GM18909 (cell line): ENCODE measurements at regions not wholly inside any gene's neighbourhood (a gene's known extent, or its start where the extent isn't known, plus 50 kb on each side); places are given as distances from the start of the nearest gene placed in this dataset.
"Not testable (repeated sequence)": the region's sequence is repeated elsewhere in the genome, so short reads cannot be mapped to it uniquely, and the experiment has no call there.

Experiments
- ATAC-seq: cut with Tn5 transposase; IDR thresholded peaks from one replicate; pipeline ENCODE4 v1.9.1; 2021; ENCODE audit warnings: mild to moderate bottlenecking; ENCODE audit not compliant: unreplicated experiment, poor library complexity

DNA sequence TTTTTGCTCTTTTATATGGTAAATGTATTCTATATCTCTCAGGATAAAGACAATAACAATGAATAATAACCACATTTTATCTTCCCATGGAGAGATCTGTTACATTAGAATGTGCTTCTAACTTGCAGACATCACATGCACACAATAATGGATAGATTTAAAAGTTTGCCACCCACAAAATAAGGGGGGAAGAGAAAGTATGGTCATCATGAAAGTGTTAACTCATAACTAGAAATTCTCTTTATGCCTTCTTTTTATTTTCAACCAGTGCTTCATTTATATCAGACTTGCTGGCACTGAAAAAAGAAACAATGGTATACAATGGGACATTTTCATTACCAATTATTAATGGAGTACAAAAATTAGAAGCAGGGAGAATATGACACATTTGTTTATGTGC, 470.0 kb downstream of the FAT4 start:
- ATAC-seq = no peak

DNA sequence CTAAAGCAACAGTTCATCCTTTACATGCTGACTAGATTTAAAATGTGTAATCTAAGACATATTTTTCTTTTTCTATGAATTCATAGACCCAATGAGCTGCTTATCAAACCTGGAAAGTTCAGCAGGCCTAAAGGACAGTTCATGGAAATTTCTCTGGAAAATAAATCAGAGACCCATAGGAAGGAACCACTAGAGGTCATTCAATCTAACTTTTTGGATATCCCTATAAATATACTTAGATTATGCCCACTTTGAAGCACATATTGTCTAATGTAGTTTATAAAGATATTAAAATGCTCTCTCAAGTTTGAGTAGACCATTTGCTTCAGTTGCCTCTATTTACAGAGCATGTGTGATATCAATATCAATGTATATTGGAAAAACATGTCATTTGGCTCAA, 473.0 kb downstream of the FAT4 start:
- ATAC-seq = no peak

DNA sequence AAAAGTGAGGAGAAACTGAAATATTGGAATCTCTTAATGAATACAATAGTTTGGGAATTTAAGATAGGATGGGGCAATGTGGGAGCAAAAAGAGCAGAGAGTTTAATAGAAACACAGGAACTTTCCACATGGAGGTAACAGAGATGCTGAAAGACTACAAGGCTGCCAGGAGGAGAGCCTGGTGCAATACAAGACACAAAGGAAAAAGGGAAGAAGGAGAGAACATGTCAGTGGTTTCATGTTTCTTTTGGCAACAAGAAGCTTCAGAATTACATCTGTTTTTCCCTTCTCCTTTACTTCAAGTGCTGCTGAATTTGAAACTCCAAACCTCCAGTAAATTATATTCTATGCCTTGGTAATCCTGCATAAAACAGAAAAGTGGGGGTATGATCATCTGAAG, 474.3 kb downstream of the FAT4 start:
- no peak for ATAC-seq

DNA sequence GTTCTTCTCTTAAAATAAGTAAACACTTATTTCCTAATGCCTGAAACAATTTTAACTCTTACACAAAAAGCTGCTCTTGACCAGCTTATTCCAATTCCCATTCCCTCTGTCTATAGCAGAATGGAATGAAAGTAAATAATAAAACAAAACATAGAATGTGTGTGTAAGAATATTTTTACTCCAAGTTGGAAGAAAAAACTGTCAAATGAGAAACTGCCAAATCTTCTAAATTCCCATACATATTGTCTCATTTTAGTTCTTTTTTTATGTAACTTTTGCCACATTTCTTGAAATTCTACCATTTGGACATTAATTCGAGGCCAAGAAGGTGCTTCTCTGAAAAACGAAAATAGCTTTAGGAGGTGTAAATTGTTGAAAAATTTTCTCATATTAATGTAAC, 477.1 kb downstream of the FAT4 start:
- ATAC-seq = no peak

DNA sequence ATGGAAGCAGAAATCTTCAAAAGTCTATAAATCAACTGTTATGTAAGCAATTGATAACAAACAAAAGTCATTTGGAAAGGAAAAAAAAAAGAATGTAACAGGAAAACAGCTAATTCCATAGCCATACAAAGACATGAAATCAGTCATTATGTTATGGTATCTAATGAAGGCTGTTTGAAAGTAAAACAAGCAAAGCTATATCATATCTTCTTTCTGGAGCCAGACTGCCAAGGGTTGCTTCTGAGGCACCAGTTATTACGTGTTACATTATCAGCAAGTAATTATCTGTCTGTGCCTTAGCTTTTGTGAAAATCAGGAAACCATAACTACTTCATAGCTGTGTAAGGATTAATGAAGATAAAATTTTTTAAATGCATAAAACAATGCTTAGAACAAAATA, 480.2 kb downstream of the FAT4 start:
- no peak for ATAC-seq

DNA sequence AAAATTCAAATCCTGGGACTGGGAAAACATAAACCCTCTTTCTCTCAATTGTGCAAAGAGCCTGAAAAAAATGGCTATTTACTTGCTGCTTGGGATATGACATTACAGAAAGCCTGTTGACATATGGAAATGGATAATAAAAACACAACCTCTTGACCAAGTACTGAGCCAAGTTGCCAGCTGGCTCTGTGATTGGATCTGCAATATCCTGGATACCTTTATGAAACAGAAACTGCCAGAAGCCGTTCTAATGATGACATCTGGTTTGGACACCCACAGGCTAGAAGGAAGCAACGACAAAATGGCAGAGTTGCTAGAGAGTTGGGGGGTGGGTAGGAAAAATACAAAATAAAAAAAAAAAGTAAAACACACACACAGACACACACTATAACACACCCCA, 481.4 kb downstream of the FAT4 start:
- no peak for ATAC-seq

DNA sequence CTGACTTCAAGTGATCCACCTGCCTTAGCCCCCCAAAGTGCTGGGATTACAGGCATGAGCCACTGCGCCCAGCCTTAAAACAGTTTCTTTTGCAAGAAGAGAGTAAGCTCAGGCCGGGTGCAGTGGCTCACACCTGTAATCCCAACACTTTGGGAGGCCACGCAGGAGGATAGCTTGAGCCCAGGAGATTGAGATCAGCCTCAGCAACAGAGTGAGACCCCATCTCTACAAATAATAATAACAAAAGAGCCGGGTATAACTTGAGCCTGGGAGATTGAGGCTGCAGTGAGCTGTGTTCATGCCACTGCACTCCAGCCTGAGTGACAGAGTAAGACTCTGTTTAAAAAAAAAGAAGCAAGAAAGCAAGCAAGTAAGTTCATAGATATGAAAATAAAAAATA, 482.9 kb downstream of the FAT4 start:
- ATAC-seq = not testable (repeated sequence)

DNA sequence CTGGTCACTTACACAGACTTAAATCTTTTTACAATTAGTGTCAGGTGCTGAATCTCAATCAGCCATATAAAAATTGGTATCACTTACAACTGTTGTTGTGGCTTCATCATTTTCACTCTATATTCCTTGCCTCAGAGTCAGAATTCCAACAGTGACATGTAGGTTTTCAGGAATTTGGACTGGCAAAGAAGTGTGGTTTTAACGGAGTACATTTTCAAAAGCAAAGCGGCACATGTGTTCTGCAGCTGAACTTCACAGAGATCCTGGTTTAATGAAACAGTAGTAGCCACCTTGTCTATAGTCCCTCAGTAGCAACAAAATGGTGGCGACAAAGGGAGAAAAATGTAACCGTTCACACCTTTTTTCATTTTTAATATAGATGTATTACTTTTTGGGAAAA, 486.6 kb downstream of the FAT4 start:
- no peak for ATAC-seq

DNA sequence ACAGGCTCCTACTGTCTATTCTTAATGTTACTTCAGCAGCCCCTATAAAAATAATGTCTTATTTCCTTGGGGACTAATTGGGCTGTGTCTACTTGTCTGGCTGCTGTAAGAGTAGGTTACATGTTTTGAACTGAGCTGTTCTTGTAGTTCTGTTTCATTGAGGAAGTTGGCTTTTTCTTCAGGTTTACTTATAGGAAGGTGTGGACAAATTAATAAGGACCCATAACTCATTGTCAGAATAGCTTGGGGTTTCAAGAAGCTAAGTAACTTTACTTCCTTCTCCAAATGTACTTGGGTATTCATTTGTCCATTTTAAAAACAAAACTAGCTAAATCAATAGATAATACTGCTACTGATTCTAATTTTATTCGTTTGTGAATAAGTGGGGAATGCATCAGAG, 487.2 kb downstream of the FAT4 start:
- no peak for ATAC-seq

DNA sequence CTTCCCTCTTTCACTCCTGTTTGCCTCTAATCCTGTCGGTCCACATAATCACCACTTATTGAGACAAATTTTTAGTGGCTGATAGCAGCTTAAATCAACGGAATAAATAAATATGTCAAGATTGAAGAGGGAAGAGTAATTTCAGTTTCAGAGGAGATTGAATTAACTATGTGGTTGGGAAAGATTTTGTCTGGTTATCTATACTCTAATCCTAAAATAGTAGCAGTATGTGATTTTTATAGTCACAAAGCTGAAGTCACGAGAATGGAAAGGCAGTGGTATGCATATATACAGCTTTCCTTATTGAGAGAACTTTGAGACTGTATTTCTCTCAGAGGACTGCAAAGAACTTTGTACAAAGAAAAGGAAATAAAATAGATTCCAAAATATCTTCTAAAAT, 493.3 kb downstream of the FAT4 start:
- ATAC-seq = no peak

DNA sequence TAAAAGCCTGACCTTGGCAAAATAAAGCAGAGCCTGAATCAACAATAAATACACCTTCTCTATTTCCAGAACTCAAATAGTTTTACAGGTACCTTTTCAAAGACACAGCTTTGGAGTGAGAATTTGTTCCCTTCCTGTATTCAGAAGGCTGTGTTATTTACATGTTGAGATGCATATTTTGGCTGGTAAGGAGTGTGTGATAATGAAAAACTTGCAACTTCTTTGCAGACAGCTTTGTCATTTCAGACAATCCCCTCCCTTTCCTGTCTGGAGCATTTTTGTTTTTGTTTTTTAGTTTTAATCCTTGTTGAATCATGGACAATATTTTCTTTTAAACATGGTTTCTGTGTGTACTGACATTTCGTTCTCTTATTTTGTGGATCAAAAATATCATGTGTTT, 493.8 kb downstream of the FAT4 start:
- ATAC-seq = no peak

DNA sequence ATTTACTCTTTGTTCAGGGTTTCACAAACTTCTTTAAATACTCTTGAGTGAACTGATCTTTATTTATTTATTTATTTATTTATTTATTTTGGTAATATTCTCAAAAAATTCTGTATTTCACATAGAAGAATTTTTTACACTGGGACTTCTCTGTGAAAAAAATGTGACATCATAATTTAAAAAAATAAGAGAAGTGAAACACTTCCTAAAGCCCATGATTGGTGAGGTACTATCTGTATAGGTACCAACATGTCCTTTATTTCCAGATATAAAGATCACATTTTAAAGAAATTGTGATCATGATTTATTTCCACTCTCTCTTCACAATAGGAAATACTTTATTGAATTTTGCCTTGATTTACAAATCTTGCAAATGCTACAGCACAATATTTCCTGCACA, 497.1 kb downstream of the FAT4 start:
- ATAC-seq = no peak

DNA sequence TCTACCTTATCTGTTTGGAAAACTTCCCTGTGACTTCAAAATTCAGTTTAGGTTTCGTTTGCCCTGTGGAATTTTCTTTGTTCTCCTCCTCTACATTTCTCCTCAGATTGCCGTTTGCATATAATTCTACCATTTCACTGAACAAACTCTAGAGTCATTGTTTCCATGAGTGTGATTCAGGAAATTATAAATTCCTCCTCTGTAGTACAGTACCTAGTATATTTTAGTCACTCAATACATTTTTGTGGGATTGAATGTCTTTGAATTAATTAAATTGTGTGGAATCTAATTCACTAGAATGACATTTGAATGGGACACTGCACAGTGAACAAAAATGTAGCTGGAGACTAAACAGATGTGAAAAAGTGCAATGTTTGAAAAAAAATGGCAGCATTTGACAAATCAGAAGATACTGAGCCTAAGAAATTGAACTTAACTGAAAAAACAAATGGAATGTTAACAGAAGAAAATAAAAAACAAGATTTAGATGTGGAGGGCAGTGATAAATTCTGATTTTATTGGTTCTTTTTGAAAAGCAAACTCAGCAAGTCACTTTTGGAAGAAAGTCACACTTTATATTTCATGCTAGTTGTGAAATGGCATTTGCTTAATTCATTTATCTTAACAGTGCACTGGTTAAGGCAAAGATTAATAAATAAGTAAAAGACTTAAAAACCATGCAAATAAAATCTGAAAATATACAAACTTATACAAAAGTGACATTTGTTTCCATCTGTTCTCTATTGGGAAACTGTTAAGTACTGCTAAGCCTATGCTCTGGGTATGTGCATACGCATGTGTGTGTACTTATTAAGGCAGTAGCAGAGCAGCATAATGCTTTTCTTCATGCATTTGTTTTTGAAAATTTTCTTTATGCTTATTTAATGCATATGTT, 512.3 kb downstream of the FAT4 start:
- no peak for ATAC-seq

DNA sequence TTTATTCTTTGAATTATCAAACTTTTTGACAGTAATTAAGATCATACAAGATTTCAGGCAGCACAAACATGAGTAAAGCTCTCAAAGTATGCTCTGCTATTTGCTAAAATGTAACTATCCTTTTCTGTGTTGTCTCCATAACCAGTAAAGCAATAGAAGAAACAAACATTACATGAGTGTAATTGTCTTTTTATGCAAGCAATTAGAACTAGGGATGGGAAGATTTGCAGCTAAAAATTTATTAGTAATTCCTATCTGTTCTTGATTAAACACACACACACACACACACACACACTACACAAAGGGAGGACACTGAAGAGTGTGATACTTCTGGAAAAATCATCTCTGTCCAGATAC, 512.9 kb downstream of the FAT4 start:
- ATAC-seq = no peak

DNA sequence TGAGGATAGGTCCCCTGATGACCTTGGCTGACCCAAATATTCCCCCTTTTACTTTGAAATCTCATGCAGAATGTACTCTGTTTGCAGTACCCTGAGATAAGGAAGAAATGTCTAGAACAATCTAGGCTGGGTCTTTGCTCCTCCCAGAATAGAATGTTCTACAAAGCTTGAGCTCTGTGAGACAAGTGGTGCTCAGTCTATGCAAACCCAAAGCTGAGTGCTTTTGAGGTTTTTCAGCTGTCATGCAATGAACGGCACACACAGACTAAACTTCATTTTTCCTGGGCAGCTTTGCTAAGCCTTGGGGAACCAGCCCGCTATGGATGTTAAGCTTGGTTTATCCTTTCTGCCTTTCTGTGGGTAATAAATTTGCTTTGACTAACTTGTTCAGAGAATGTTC, 513.6 kb downstream of the FAT4 start:
- no peak for ATAC-seq

DNA sequence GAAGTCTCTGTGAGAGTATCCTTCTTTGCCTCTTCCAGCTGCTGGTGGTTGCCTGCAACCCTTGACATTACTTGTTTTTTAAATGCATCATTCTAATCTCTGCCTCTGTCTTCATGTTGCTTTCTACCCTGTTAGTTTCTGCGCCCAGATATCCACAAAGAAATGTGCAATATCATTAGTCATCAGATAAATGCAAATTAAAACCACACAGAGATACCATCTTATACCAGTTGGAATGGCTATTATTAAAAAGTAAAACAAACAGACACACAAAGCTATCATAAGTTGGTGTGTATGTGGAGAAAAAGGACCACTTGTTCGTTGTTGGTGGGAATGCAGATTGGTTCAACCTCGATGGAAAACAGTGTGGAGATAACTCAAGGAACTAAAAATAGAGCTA, 517.4 kb downstream of the FAT4 start:
- ATAC-seq = no peak

DNA sequence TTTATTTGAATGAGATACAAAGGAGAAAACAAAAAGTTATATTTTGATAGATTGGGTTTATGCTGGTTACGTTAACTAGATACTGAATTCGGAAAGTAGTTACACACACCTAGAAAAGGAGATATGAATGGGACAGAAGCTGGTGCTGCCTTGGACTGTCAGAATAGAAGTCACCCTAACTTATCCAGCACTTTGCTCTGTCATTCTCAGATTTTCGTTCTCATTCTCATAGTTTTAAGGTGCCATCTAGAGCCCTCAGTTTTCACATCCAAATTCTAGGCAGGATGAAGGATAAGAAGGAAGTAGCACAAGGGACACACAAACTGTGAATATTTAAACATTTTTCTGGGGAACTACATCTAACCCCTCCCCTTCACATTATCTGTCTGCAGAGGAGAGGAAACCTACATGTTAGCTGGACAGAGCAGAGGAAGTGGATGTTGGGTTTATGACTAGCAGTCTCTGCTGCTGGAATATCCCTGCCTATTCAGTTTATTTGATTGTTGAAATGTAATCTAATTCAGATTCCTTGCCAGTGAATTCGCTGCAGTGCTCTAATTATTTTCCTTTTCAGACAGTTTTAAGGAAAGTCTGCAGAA, 521.9 kb downstream of the FAT4 start:
- no peak for ATAC-seq

DNA sequence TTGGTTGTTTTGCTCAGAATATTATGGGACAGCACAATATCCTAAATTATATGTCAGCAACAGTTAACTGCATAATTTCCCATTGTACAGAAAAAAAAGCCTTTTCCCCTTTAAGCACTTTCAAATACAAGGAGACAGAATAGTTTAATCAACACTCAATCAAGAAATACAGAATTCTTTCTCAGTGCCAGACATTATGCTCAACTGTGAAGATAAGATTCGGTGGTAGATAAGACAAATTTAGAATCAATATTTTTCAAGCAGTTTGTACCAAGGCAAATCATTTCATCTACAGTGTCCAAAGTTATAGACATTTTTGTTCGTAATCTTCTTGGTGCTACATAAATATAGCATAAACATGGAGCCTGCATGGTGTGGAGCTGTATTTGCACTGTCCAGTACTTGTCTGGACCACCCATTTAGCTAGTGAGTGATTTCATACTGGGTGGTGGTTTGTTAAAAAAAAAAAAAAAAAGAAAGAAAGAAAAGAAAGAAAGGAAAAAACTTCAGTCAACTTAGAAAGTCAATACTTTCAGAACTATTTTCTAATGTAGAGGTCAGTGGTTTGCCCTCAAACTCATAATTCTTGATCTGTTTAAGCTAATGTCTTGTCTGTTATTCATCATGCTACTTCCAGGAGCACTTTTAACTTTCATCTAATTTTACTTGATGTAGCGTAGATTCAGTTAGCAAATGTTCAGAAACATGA, 522.9 kb downstream of the FAT4 start:
- no peak for ATAC-seq

DNA sequence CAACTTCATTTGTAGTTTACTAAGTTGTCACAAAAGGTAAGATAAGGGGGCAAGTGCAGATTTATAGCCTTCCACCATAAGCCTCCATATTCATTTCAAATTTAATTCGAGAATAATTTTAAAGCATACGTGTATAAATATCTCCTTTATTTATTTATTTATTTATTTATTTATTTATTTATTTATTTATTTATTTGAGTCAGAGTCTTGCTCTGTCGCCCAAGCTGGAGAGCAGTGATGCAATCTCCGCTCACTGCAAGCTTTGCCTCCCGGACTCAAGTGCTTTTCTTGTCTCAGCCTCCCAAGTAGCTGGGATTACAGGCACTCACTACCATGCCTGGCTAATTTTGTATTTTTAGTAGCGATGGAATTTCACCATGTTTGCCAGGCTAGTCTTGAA, 523.4 kb downstream of the FAT4 start:
- no peak for ATAC-seq

DNA sequence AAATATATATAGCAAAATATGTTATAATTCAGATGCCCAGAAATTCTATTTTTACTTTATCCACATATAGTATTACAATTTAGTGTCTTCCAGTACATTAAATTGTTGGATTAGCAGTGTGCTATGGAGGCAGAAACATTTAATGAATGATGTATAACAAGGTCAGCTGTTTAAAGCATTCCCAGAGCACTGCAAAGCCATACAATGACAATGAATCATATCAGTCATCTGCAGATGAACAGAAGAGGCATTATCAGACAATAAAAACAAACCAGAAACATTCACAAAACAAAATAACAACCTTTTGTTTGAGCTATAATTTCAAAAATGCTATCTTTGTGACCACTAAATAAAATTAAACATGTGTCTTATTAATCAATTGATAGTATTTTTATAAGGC, 524.2 kb downstream of the FAT4 start:
- ATAC-seq = no peak

DNA sequence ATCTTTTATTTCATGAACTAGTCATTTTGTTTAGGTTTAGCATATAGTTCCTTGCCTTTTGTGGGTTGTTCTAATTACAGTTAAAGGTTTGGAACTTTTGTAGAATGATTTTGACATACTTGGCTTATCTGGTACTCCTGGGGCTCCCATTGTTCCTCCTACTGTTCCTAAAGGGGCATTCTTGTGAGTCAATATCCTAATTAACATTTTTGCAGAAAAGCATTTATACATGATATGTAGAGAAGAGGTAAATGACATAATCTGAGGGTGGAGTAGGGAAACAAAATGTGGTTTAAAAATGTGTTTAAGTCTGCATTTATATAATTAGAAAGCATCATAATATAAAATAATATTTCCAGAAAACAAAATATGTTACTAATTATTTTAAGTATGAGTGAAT, 529.2 kb downstream of the FAT4 start:
- no peak for ATAC-seq

DNA sequence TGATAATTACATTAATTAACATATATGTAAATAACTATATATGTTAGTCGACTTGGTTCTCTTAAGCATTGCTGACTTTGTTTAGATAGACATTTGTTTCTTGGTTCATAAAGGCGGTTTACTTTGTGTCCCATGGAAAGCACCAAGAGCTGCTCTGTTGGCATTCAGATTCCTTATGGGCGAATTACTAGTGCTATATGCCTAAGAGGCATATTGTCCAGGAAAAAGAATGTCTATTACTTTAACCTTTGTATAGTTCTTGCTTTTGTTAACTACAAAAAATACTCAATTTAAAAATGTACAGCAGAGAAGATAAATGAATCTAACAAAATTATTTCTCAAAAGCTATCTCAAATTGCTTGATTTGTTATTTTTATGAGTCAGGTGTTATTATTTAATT, 532.8 kb downstream of the FAT4 start:
- ATAC-seq = no peak
